Right atrium auricular region (tissue), 2 donors: ENCODE measurements at regions not wholly inside any gene's neighbourhood (a gene's known extent, or its start where the extent isn't known, plus 50 kb on each side); places are given as distances from the start of the nearest gene placed in this dataset.

Source experiments
- DNase-seq: peaks from one replicate; pipeline ENCODE4 v3.0.0-alpha.2; 2019; ENCODE audit warnings: low spot score
- H3K27ac ChIP-seq, 2 donors: fragments of 200-600 bp; sonication (generic); 1 replicate in 1 of 2; 2 replicates in 1 of 2; pipeline ENCODE4 v1.5.1; 2016 to 2019
- H3K27me3 ChIP-seq, 2 donors: fragments of 200-600 bp; sonication (generic); one replicate each; pipeline versions ENCODE4 v1.5.1 to v1.6.0; 2017 to 2019
- H3K36me3 ChIP-seq: fragments of 200-600 bp; sonication (generic); one replicate; pipeline ENCODE4 v1.5.1; 2016
- H3K4me1 ChIP-seq, 2 donors: fragments of 200-600 bp; sonication (generic); one replicate each; pipeline versions ENCODE4 v1.5.1 to v1.6.0; 2017 to 2019
- H3K4me3 ChIP-seq, 2 donors: fragments of 200-600 bp; sonication (generic); 1 replicate in 1 of 2; 2 replicates in 1 of 2; pipeline ENCODE4 v1.5.1; 2017 to 2019; ENCODE audit warnings: mild to moderate bottlenecking in 1 of 2, moderate library complexity in 1 of 2
- H3K9me3 ChIP-seq, 2 donors: fragments of 200-600 bp; sonication (generic); one replicate each; pipeline ENCODE4 v1.5.1; 2019
- TF ChIP-seq, protein P1 (sequence below), 2 donors: fragments of 200-600 bp; sonication (generic); IDR thresholded peaks; one replicate each; pipeline ENCODE4 v1.5.1; 2019; ENCODE audit warnings: antibody characterized with exemption in 2 of 2

DNA sequence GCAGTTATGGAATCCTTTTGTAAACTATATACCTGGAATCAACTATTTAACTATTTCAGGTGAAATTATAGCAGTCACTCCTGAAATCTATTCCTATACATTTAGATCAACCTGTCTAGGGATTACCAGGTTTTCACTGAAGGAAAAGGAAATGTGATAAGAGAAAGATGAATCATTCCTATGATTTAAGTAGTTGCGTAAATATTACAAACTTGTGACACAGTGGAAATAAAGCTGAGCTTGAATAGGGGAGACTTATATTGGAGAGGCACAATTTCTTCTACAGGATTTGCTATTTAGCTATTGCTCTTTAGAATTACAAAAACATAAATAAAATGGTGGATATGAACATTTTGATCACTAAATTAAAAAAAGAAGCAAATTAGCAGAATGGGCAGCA is 284.1 kb upstream of the EPHA5 start:
- H3K4me3 ChIP-seq, result no peak overlapping the region
- H3K27me3 ChIP-seq, result no peaks in the 10 kb centered on the region
- DNase-seq, result no peak
- no peak overlapping the region for H3K27ac ChIP-seq
- no peaks in the 10 kb centered on the region for H3K9me3 ChIP-seq
- H3K36me3 ChIP-seq, result no peaks in the 10 kb centered on the region
- TF ChIP-seq, protein P1, sequence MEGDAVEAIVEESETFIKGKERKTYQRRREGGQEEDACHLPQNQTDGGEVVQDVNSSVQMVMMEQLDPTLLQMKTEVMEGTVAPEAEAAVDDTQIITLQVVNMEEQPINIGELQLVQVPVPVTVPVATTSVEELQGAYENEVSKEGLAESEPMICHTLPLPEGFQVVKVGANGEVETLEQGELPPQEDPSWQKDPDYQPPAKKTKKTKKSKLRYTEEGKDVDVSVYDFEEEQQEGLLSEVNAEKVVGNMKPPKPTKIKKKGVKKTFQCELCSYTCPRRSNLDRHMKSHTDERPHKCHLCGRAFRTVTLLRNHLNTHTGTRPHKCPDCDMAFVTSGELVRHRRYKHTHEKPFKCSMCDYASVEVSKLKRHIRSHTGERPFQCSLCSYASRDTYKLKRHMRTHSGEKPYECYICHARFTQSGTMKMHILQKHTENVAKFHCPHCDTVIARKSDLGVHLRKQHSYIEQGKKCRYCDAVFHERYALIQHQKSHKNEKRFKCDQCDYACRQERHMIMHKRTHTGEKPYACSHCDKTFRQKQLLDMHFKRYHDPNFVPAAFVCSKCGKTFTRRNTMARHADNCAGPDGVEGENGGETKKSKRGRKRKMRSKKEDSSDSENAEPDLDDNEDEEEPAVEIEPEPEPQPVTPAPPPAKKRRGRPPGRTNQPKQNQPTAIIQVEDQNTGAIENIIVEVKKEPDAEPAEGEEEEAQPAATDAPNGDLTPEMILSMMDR (IDR thresholded peaks at IDR 0.05), result no peak
- H3K4me1 ChIP-seq, result no peaks in the 10 kb centered on the region

DNA sequence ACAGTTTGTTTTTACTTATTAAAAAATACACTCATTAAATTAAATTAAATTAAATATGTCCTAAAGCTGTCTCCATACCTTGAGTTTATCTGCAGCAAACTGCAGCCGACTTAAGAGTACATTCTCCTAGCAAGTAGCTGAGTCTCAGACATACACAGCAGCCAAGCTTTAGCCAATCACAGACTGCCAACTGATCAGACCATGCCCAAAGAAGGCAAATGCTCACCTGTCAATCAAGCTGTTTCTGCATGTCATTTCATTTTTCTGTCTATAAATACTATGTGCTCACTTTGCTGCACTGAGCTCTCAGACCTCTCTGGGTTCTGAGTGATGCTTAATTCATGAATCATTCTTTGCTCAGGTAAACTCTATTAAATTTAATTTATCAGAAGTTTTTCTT is 280.9 kb upstream of the EPHA5 start:
- H3K9me3 ChIP-seq, result no peaks in the 10 kb centered on the region
- DNase-seq, result no peak
- TF ChIP-seq, protein P1 (IDR thresholded peaks at IDR 0.05), result no peak
- no peaks in the 10 kb centered on the region for H3K36me3 ChIP-seq
- H3K27ac ChIP-seq, result no peak overlapping the region
- no peaks in the 10 kb centered on the region for H3K4me1 ChIP-seq
- H3K4me3 ChIP-seq, result no peak overlapping the region
- H3K27me3 ChIP-seq, result no peaks in the 10 kb centered on the region

- no peaks in the 10 kb centered on the region for H3K4me1 ChIP-seq
- H3K4me3 ChIP-seq, result no peak overlapping the region
- no peaks in the 10 kb centered on the region for H3K27me3 ChIP-seq
- TF ChIP-seq, protein P1 (IDR thresholded peaks at IDR 0.05), result no peak
- no peak for DNase-seq
- no peaks in the 10 kb centered on the region for H3K9me3 ChIP-seq
- no peaks in the 10 kb centered on the region for H3K36me3 ChIP-seq
- no peak overlapping the region for H3K27ac ChIP-seq
Measured at GRCh38 chr4:65943076-65943475, 272.8 kb upstream of the EPHA5 start.

DNA sequence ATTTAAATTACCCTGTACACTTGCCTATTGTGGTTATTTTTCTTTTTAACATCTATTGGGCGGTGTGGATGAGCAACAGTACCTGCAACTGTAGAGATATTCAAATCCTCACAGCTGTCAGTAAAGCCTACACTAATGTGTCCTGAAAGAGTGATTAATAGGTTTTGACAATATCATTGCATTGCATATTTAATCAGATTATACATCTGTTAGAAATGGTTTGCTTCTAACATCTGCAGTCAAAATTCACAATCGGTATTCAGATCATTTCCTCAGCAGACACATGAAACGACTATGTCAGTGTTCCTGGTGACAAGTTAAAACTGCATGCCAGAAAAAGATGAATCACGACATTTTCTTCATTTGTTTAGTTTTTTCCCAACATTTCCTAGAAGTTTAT is 254.6 kb upstream of the EPHA5 start:
- H3K4me1 ChIP-seq, result no peaks in the 10 kb centered on the region
- H3K27me3 ChIP-seq, result no peaks in the 10 kb centered on the region
- TF ChIP-seq, protein P1 (IDR thresholded peaks at IDR 0.05), result no peak
- H3K36me3 ChIP-seq, result no peaks in the 10 kb centered on the region
- H3K4me3 ChIP-seq, result no peak overlapping the region
- no peaks in the 10 kb centered on the region for H3K9me3 ChIP-seq
- H3K27ac ChIP-seq, result no peak overlapping the region
- DNase-seq, result no peak

GRCh38 chr4:65923616-65924015 is 253.3 kb upstream of the EPHA5 start:
- Histone ChIP-seq H3K27ac (no peak overlapping the region), H3K36me3 (no peaks in the 10 kb centered on the region), H3K27me3 (no peaks in the 10 kb centered on the region), H3K4me1 (no peaks in the 10 kb centered on the region), H3K4me3 (no peak overlapping the region), H3K9me3 (no peaks in the 10 kb centered on the region)
- TF ChIP-seq, protein P1 (IDR thresholded peaks at IDR 0.05), result no peak
- no peak for DNase-seq

DNA sequence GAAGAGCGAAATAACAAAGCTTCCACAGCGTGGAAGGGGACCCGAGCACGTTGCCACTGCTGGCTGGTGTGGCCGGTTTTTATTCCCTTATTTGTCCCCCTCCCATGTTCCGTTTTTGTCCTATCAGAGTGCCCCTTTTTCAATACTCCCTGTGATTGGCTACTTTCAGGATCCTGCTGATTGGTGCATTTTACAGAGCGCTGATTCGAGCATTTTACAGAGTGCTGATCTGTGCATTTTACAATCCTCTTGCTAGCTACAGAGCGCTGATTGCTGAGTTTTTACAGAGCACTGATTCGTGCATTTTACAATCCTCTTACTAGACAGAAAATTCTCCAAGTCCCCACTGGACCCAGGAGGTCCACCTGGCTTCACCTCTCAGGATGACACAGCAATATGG is 250.9 kb upstream of the EPHA5 start:
- no peak overlapping the region for H3K4me3 ChIP-seq
- H3K36me3 ChIP-seq, result no peaks in the 10 kb centered on the region
- no peaks in the 10 kb centered on the region for H3K4me1 ChIP-seq
- no peak overlapping the region for H3K27ac ChIP-seq
- no peaks in the 10 kb centered on the region for H3K27me3 ChIP-seq
- TF ChIP-seq, protein P1 (IDR thresholded peaks at IDR 0.05), result no peak
- H3K9me3 ChIP-seq, result no peaks in the 10 kb centered on the region
- no peak for DNase-seq
